ENCODE measurements at regions not wholly inside any gene's neighbourhood (a gene's known extent, or its start where the extent isn't known, plus 50 kb on each side); places are given as distances from the start of the nearest gene placed in this dataset.

- H3K79me2 ChIP-seq (ENCODE audit: control insufficient read depth in 1 of 2, insufficient read depth in 2 of 2, low read length in 2 of 2), result no peaks in the 10 kb centered on the region
- H2BK5ac ChIP-seq (ENCODE audit: low read depth, low read length), result no peak overlapping the region
- H4K5ac ChIP-seq (ENCODE audit: insufficient read length, low read depth, low read length), result no peak overlapping the region
- CTCF ChIA-PET (ENCODE audit: partially characterized antibody), result interaction anchor here (0.6 to 5.0 kb wide), 16 partner anchors 12 to 221 kb away, joined by 3 to 33 read pairs (median 4); no protein-coding TSS in a partner anchor
- H3K56ac ChIP-seq (replicated peaks; ENCODE audit: insufficient read length, low read depth, low read length), result no peak overlapping the region
- H3K4me1 ChIP-seq (replicated peaks in 1 of 4; ENCODE audit: control insufficient read depth in 3 of 4, insufficient read depth in 4 of 4, low read length in 3 of 4), result no peaks in the 10 kb centered on the region
- H3K79me1 ChIP-seq (ENCODE audit: low read depth, low read length), result no peaks in the 10 kb centered on the region
- H3K14ac ChIP-seq (ENCODE audit: insufficient read length), result no peak overlapping the region
- no peaks in the 10 kb centered on the region for H4K20me1 ChIP-seq (replicated peaks in 1 of 2; ENCODE audit: control insufficient read depth in 1 of 2, insufficient read depth in 2 of 2, low read length in 2 of 2)
- no peak overlapping the region for H2AK5ac ChIP-seq (ENCODE audit: low read depth, low read length)
- H3K4me2 ChIP-seq (ENCODE audit: insufficient read depth in 1 of 2, low read depth in 2 of 2, low read length in 2 of 2), result no peak overlapping the region
- no peaks in the 10 kb centered on the region for H3K23me2 ChIP-seq (ENCODE audit: low read depth, low read length)
- no peak overlapping the region for H4K91ac ChIP-seq (replicated peaks; ENCODE audit: insufficient read length, low read length)
- FAIRE-seq (no peak), DNase-seq (ENCODE audit: low read depth in 1 of 2, low spot score in 2 of 2) (no peak)
- H3K36me3 ChIP-seq (ENCODE audit: control insufficient read depth in 2 of 4, insufficient read depth in 4 of 4, low read length in 3 of 4), result no peaks in the 10 kb centered on the region
- no peak overlapping the region for H3K23ac ChIP-seq (ENCODE audit: insufficient read length)
- no peak overlapping the region for H2BK15ac ChIP-seq (ENCODE audit: low read length)
- no peak overlapping the region for H3K4me3 ChIP-seq (ENCODE audit: extremely low read depth in 1 of 4, insufficient read depth in 2 of 4, low read depth in 3 of 4, low read length in 4 of 4)
- no peak overlapping the region for H2BK12ac ChIP-seq (ENCODE audit: low read depth, low read length)
- no peak overlapping the region for H4K8ac ChIP-seq (ENCODE audit: extremely low read depth, insufficient read depth, low read length)
- H2AFZ ChIP-seq (ENCODE audit: low read length), result no peak overlapping the region
- no peak overlapping the region for H3K27ac ChIP-seq (ENCODE audit: low read depth, low read length)
- no peak overlapping the region for H3K4ac ChIP-seq (replicated peaks; ENCODE audit: insufficient read length, low read depth, low read length)
- no peak overlapping the region for H3K9ac ChIP-seq (replicated peaks in 1 of 4; ENCODE audit: extremely low read depth in 1 of 4, low read depth in 3 of 4, low read length in 3 of 4)
- TF ChIP-seq BCL11A (IDR thresholded peaks at IDR 0.05; ENCODE audit: low read depth in 2 of 2, low read length in 2 of 2), result no peak
- no peak for TF ChIP-seq CHD2 (IDR thresholded peaks at IDR 0.05; ENCODE audit: low read length)
- H3K18ac ChIP-seq (ENCODE audit: extremely low read depth, low read length), result no peak overlapping the region
- H3K9me3 ChIP-seq (ENCODE audit: insufficient read depth in 2 of 2, low read depth in 1 of 2, low read length in 1 of 2), result 0 out of 4 replicates have a peak, but pooled peaks cover 0 to 5% of the 10 kb centered on the region in 2 experiments
- 81% methylated on average over 4 of the region's 4 CpGs; no CpG with 5 or more reads in 1 of the 2 experiments for WGBS, 2 experiments (ENCODE audit: extremely low coverage in 1 of 2, insufficient coverage in 1 of 2, insufficient read length in 1 of 2, insufficient replicate concordance in 2 of 2, low coverage in 1 of 2, low lambda C conversion rate in 2 of 2, missing lambda C conversion rate in 1 of 2)
- H2BK20ac ChIP-seq (ENCODE audit: low read length), result no peak overlapping the region
- H2BK120ac ChIP-seq (replicated peaks; ENCODE audit: low read depth, low read length), result no peak overlapping the region
- peaks cover 0 to 1% (median 0%) of the 10 kb centered on the region in 4 experiments; a peak in 2 of 7 replicates for H3K27me3 ChIP-seq (replicated peaks in 1 of 4; ENCODE audit: control insufficient read depth in 3 of 4, extremely low read depth in 1 of 4, insufficient read depth in 3 of 4, low read length in 3 of 4)
- POLR2A ChIA-PET (ENCODE audit: partially characterized antibody), result no interaction called here
Measured at GRCh38 chr5:173394701-173395100, 66.5 kb upstream of the STC2 start.

Data from H1 (cell line).